NCI-H1436 (cell line): ENCODE measurements at regions not wholly inside any gene's neighbourhood (a gene's known extent, or its start where the extent isn't known, plus 50 kb on each side); places are given as distances from the start of the nearest gene placed in this dataset.
"Not testable (repeated sequence)": the region's sequence is repeated elsewhere in the genome, so short reads cannot be mapped to it uniquely, and the experiment has no call there.

Experiments
- DNase-seq: peaks from one replicate; lab custom pipeline; 2025; lab: John Stamatoyannopoulos, UW

GRCh38 chr1:82371844-82372498 lies 571.2 kb downstream of the ADGRL2 start:
- DNase-seq, result no peak

GRCh38 chr1:82367456-82367855 lies 566.7 kb downstream of the ADGRL2 start:
- DNase-seq, result no peak

- DNase-seq, result no peak
These were observed 566.0 kb downstream of the ADGRL2 start for GRCh38 chr1:82366689-82367088.

DNA sequence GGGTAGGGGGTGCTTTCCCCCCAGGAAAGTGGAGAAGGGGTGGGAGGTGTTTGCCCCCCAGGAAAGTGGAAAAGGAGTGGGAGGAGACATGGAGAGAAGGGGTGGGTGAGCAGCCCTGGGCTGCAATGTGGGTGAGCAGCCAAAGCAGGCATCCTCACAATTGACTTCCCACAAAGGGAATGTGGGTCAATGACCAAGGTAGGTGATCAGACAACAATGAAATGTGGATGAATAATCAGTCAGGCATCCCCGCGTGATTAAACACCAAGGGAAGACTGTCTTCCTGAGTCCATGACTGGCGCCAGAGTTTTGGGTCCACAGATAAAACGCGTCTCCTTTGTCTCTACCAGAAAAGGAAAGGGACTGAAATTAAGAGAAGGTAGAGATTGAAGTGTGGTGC lies 558.8 kb downstream of the ADGRL2 start:
- not testable (repeated sequence) for DNase-seq

DNA sequence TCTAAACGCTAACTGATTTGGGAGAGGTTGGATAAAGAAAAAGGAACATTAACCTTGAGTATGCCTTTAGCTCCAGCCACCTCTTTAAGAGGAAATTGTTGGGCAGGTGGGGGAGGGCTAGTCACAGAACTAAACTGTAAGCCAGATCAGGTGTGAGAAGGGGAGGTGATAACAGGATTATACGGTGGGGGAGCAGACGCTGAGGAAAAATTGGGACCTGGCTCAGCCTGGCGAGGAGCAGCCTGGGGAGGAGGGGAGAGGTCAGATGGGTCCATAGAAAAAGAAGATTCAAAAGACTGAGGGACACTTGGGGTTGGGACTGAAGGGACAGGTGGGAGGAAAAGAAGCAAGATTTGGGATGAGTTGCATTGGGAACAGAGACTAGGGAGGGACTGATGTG lies 558.0 kb downstream of the ADGRL2 start:
- not testable (repeated sequence) for DNase-seq

- not testable (repeated sequence) for DNase-seq
These were observed 553.8 kb downstream of the ADGRL2 start for GRCh38 chr1:82354546-82354945.

GRCh38 chr1:82348487-82348886 lies 547.8 kb downstream of the ADGRL2 start:
- no peak for DNase-seq

GRCh38 chr1:82346141-82346540 lies 545.4 kb downstream of the ADGRL2 start:
- no peak for DNase-seq

DNA sequence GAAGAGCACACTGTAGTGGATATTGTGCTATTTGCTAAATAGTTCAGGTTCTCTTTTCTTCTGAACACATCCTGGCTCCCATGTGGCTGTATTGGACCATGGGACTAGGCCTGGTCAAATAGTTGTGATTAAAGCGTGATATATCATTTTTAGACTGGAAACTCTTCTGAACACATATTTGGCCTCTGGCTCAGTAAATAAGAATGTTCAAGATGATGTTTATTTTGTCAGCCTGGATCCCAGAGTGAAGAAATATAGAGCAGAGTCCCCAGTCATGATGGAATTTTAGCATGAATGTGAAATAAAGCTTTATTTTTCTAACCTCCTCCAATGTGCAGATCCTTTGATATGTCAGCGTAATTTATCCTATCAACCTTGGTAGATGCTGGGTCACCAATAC lies 542.6 kb downstream of the ADGRL2 start:
- DNase-seq, result no peak

- DNase-seq, result no peak
These were observed 536.9 kb downstream of the ADGRL2 start for GRCh38 chr1:82337635-82338034.

DNA sequence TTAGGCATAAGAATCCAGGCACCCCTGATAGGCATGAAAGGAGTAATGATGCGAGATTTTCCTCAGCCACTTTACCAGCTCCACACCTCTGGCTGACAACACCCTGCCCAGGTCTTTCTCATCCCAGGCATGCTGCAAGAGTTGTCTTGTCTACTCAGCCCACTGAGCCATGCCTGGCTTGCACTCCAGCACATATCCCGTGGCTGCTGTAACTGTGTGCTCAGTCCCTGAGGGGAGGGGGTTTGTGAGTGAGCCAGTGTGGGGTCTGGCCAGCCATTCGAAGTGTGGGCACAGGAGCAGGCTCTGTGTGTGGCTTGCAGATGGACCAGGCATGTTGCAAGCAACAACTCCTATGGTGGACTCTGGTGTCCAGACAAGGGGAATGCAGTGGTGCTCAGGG lies 529.6 kb downstream of the ADGRL2 start:
- DNase-seq, result no peak

DNA sequence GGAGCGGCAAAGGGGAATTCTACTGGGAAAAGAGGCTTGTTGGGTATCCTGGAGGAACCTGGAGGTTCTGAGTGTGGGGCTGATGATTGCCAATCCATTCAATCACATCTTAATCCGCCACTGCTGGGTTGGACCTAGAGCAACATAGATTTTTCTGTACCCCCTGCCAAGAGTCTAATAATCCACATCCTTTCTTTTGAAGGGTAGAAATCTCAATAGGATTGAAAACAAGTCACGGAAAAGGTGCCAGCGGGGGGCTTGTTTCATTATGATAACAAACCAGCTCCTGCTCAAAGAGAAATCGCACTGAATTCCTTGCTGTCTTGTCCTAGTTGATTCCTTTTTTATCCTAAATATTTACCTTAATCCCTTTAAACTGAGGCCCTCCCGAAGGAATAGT lies 528.5 kb downstream of the ADGRL2 start:
- no peak for DNase-seq

GRCh38 chr1:82323144-82323841 lies 522.6 kb downstream of the ADGRL2 start:
- DNase-seq, result no peak

- DNase-seq, result no peak
These were observed 521.1 kb downstream of the ADGRL2 start for GRCh38 chr1:82321794-82322193.

- no peak for DNase-seq
These were observed 518.8 kb downstream of the ADGRL2 start for GRCh38 chr1:82319546-82319945.

DNA sequence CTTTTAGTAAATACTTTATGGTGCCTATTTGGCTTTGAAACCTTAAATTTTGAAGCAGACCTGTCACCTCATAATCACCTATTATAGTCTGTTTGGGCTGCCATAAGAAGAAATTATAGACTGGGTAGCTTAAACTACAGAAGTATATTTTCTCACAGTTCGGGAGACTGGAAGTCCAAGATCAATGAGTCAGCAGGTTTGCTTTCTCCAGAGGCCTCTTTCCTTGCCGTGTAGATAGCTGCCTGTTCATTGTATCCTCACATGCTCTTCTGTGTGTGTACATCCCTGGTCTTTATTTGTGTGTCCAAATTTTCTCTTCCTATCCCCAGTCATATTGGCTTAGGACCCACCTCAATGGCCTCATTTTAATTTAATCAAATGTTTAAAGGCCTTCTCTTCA lies 518.2 kb downstream of the ADGRL2 start:
- DNase-seq, result no peak

- DNase-seq, result no peak
These were observed 517.5 kb downstream of the ADGRL2 start for GRCh38 chr1:82318265-82318664.

DNA sequence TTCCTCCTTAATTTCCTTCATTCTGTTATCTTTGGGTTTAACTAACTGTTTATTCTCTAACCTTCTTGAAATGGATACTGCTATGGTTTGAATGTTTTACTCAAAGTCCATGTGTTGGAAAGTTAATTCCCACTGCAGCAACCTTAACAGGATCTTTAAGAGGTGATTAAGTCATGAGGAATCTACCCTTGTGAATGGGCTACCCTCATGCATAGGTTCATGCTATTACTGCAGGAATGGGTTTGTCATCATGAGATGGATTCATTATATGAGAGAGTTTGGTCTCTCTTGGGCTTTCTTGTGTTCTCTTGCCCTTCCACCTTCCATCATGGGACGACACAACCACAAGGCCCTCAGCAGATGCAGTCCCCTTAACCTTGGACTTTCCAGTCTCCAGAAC lies 516.9 kb downstream of the ADGRL2 start:
- DNase-seq, result no peak

GRCh38 chr1:82299656-82300055 lies 498.9 kb downstream of the ADGRL2 start:
- no peak for DNase-seq

DNA sequence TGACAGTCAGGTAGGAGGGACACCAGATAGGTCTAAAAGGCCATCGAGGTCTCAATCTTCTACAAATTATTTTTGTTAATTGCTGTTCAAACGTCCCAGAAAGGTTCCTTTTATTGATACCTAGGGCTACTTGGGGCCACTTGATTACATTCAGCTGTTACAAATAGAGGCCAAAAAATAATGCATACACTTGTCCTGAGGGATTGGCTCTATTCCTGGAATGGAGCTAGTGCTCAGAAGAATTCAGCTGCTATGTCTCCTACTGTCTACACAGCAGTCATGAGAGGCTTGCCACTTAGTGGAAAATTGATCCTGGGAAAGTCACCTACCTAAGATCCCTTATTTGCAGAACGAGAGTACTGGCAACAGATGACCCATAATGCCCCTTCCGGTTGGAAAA lies 498.3 kb downstream of the ADGRL2 start:
- DNase-seq, result no peak

DNA sequence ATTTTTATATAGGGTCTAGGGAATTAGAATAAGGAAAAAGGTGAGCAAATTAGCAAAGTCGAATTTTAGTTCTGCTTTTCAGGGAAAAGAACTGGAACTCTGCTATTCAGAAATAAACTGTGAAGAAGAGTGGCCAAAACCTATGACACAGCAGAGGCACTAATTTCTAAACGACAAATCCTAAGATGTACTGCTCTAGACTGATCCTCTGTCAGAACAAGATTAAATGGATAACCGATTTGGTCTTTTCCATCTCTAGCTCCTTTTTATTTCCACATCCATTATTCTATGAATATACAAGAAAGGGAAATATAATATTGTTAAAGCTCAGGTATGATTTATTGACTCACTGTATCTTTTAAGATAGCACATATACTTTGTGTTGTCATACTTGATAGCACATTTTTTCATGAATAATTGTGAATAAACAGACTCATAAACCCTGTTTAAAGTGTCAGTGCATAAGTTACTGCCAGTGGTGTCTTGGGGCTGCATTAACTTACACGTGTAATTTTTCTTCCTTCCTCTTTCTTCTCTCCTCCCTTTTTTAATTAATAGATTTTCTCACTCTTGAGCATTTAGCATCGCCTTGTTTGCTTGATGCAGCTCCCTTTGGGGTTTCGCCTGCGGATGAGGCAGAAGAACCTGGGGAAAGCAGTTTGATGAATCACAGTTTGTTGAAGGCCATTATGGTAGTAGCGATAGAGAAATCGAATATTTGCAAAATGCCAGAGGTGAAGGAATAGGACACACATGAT lies 496.6 kb downstream of the ADGRL2 start:
- no peak for DNase-seq

GRCh38 chr1:82287556-82287955 lies 486.8 kb downstream of the ADGRL2 start:
- DNase-seq, result no peak

DNA sequence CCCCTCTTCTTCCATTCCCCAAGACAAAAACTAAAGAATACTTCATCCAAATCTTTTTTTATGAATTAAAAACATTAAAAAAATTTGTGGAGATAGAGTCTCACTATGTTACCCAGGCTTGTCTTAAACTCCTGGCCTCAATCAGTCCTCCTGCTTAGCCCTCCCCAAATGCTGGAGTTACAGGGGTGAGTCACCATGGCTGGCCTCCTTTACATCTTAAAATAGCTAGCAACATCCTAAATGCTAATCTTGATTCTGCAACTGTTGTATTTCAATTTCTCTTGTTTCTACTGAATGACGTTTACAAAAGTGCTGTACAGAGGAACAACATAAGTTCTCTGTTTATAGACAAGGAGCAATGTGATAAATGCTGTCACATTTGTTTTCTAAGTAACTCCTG lies 483.5 kb downstream of the ADGRL2 start:
- DNase-seq, result no peak
